Kidney epithelial cell (primary cell): ENCODE measurements at regions not wholly inside any gene's neighbourhood (a gene's known extent, or its start where the extent isn't known, plus 50 kb on each side); places are given as distances from the start of the nearest gene placed in this dataset.

Source experiments
- DNase-seq: peaks from one replicate; pipeline ENCODE4 v3.0.0-alpha.2; 2010; ENCODE audit warnings: low read depth
- H3K27me3 ChIP-seq: 2 replicates; pipeline ENCODE4 v1.6.0; 2011; ENCODE audit warnings: low read length; ENCODE audit not compliant: control insufficient read depth, insufficient read depth
- H3K36me3 ChIP-seq: 2 replicates; pipeline ENCODE4 v1.5.1; 2011; ENCODE audit warnings: low read length; ENCODE audit not compliant: control insufficient read depth, insufficient read depth
- H3K4me3 ChIP-seq: 2 replicates; pipeline ENCODE4 v1.5.1; 2011; ENCODE audit warnings: low read depth, mild to moderate bottlenecking, control low read depth, low read length
- TF ChIP-seq, protein P1 (sequence below): IDR thresholded peaks from 2 replicates; pipeline ENCODE4 v1.5.1; 2011; ENCODE audit warnings: mild to moderate bottlenecking, moderate library complexity, low read length, control low read depth, inconsistent platforms; ENCODE audit not compliant: insufficient read depth, poor library complexity, severe bottlenecking

DNA sequence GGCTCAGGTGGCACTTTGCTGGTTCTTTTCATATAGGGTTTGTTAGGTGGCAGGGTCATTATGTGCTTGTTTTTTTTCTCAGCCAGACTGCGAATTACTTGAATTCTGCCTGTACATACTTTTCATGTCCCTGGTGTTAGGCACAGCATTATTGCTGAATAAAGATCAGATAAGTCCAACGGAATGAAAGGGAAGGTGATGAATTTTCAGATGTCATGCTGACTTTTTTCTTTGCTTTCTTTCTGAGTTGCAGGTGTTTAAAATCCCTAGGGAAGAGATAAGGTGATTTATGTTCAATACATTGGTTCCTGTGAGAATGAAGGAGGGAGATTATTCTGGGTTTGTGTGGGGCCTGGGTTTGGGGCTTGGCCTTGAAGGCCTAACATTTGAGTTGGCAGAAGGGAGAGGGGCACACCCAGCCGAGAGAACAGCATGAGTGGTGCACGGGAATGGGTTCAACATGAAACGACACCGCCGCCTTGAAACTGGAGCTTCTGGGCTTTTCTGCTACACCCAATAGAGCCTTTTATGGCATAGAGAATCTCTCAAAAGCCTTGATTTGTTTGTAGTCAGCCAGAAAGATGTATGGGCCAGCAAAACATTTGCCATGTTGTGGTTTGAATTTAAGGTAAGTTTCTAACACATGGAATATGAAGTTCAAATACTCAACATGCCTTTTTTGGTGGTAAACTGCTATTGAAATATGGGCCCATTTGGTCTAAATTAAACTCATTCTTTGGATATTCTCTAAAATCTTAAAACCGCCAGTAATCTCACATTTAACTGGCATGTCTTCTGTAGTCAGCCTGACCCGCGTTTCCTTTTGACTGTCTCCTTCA lies 477.0 kb downstream of the PCNX1 start:
- H3K36me3 ChIP-seq, result no peaks in the 10 kb centered on the region
- DNase-seq, result no peak
- TF ChIP-seq, protein P1, sequence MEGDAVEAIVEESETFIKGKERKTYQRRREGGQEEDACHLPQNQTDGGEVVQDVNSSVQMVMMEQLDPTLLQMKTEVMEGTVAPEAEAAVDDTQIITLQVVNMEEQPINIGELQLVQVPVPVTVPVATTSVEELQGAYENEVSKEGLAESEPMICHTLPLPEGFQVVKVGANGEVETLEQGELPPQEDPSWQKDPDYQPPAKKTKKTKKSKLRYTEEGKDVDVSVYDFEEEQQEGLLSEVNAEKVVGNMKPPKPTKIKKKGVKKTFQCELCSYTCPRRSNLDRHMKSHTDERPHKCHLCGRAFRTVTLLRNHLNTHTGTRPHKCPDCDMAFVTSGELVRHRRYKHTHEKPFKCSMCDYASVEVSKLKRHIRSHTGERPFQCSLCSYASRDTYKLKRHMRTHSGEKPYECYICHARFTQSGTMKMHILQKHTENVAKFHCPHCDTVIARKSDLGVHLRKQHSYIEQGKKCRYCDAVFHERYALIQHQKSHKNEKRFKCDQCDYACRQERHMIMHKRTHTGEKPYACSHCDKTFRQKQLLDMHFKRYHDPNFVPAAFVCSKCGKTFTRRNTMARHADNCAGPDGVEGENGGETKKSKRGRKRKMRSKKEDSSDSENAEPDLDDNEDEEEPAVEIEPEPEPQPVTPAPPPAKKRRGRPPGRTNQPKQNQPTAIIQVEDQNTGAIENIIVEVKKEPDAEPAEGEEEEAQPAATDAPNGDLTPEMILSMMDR, result no peak
- H3K27me3 ChIP-seq, result no peaks in the 10 kb centered on the region
- no peak overlapping the region for H3K4me3 ChIP-seq

DNA sequence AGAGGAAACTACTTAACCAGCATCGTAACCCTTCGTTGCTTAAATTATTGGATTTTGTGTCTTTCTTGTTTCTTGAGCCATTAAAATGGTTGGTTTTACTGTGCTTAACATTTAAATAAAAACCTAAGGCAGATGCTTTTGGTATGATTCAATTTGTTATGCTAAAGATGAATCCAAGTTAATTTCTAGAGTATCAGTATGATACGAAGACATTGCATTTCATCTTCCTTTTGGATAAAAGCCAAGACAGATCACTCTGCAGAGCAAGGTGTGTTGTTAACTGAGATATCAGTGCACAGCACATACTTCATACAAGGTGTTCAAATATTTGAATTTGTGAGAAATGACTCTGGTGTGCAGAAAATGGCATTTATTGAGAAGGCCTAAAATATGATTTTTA lies 480.5 kb downstream of the PCNX1 start:
- TF ChIP-seq, protein P1, result no peak

GRCh38 chr14:71388336-71388735 lies 481.1 kb downstream of the PCNX1 start:
- TF ChIP-seq, protein P1, result no peak
- no peaks in the 10 kb centered on the region for H3K27me3 ChIP-seq

More for the DNA sequence above, 480.5 kb downstream of the PCNX1 start:
- no peaks in the 10 kb centered on the region for H3K36me3 ChIP-seq
- H3K27me3 ChIP-seq, result no peaks in the 10 kb centered on the region
- DNase-seq, result no peak
- H3K4me3 ChIP-seq, result no peak overlapping the region

DNA sequence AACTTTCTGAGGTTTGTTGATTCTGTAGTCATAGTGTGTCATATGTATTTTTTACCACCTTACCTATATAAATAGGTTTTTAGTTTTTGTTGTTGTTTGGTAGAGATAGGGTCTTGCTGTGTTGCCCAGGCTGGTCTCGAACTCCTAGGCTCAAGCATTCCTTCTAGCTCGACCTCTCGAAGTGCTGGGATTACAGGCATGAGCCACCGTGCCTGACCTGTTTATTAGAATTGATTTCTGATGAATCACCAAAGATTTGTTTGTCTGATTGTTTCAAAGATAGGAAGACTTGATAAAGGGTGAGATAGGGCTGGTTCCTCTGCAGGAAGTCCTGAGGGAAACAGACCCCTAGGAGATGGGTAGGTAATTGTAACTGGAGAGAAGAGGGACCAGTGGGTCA lies 481.6 kb downstream of the PCNX1 start:
- no peak for DNase-seq
- TF ChIP-seq, protein P1, result no peak
- no peak overlapping the region for H3K4me3 ChIP-seq

More at GRCh38 chr14:71388336-71388735, 481.1 kb downstream of the PCNX1 start:
- Histone ChIP-seq H3K4me3 (no peak overlapping the region), H3K36me3 (no peaks in the 10 kb centered on the region)
- DNase-seq, result no peak

GRCh38 chr14:71394386-71394785 lies 487.1 kb downstream of the PCNX1 start:
- H3K27me3 ChIP-seq, result no peaks in the 10 kb centered on the region
- H3K4me3 ChIP-seq, result no peak overlapping the region
- TF ChIP-seq, protein P1, result no peak
- H3K36me3 ChIP-seq, result no peaks in the 10 kb centered on the region
- no peak for DNase-seq

More for the DNA sequence above, 481.6 kb downstream of the PCNX1 start:
- Histone ChIP-seq H3K27me3 (no peaks in the 10 kb centered on the region), H3K36me3 (no peaks in the 10 kb centered on the region)

- no peak for DNase-seq
- Histone ChIP-seq H3K36me3 (no peaks in the 10 kb centered on the region), H3K27me3 (no peaks in the 10 kb centered on the region)
These were observed 487.9 kb downstream of the PCNX1 start for GRCh38 chr14:71395151-71395604.

More at GRCh38 chr14:71395151-71395604, 487.9 kb downstream of the PCNX1 start:
- TF ChIP-seq, protein P1, result no peak
- no peak overlapping the region for H3K4me3 ChIP-seq
